H1 (cell line): ENCODE measurements at regions not wholly inside any gene's neighbourhood (a gene's known extent, or its start where the extent isn't known, plus 50 kb on each side); places are given as distances from the start of the nearest gene placed in this dataset.

Experiments
- BACH1 ChIP-seq: IDR thresholded peaks from 2 replicates; pipeline ENCODE4 v1.6.1; 2012; ENCODE audit warnings: low read length, improper control_type of control experiment
- BCL11A ChIP-seq, 2 experiments: IDR thresholded peaks; one replicate each; pipeline ENCODE4 v1.6.1; 2011; ENCODE audit warnings: low read depth in 2 of 2, low read length in 2 of 2, mild to moderate bottlenecking in 2 of 2
- KDM4A ChIP-seq: IDR thresholded peaks from one replicate; pipeline ENCODE4 v1.7.1; 2012; ENCODE audit warnings: low read depth, mild to moderate bottlenecking, moderate library complexity, low read length, inconsistent platforms; ENCODE audit not compliant: severe bottlenecking
- RFX5 ChIP-seq: IDR thresholded peaks from 2 replicates; pipeline ENCODE4 v1.6.1; 2011; ENCODE audit warnings: low read depth, low read length, improper control_type of control experiment, borderline replicate concordance
- TBP ChIP-seq: IDR thresholded peaks from 2 replicates; pipeline ENCODE4 v1.6.1; 2011; ENCODE audit warnings: low read depth, low read length, improper control_type of control experiment

- TF ChIP-seq KDM4A (no peak), RFX5 (no peak), TBP (no peak), BACH1 (no peak), BCL11A (IDR thresholded peaks at IDR 0.05; ENCODE audit: low read depth in 2 of 2, low read length in 2 of 2) (no peak)
These were observed 353.9 kb downstream of the GRIN2B start (continued) for GRCh38 chr12:13627536-13627935.
